ENCODE measurements at regions not wholly inside any gene's neighbourhood (a gene's known extent, or its start where the extent isn't known, plus 50 kb on each side); places are given as distances from the start of the nearest gene placed in this dataset.

DNA sequence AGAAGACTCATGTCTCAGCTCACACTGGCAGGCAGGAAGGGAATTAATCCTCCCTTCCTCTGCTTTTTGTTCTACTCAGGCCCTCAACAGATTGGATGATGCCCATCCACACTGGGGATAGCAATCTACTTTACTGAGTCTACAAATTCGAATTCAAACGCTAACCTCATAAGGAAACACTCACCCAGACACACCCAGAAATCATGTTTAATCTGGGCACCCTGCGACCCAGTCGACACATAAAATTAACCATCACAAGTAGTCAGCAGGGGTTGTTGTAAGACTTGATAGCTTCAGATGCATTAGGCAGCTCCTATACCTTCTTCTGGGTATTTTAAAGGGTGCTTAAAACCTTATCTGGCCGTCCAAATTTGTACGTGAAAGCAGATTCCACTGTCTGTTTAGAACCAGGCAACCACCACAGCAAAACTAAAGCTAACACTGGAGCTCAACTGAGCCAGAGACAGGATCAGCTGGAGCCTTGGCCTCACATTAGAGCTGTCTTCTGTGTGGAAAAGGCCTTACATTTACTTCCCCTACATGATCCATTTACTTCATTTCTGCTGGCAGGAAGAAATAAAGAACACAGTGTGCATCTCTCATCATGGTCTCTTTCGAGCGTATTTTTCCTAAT is 407.3 kb upstream of the PPP2R3A start:
- no peak for ATAC-seq
- TF ChIP-seq, protein P1, sequence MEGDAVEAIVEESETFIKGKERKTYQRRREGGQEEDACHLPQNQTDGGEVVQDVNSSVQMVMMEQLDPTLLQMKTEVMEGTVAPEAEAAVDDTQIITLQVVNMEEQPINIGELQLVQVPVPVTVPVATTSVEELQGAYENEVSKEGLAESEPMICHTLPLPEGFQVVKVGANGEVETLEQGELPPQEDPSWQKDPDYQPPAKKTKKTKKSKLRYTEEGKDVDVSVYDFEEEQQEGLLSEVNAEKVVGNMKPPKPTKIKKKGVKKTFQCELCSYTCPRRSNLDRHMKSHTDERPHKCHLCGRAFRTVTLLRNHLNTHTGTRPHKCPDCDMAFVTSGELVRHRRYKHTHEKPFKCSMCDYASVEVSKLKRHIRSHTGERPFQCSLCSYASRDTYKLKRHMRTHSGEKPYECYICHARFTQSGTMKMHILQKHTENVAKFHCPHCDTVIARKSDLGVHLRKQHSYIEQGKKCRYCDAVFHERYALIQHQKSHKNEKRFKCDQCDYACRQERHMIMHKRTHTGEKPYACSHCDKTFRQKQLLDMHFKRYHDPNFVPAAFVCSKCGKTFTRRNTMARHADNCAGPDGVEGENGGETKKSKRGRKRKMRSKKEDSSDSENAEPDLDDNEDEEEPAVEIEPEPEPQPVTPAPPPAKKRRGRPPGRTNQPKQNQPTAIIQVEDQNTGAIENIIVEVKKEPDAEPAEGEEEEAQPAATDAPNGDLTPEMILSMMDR (IDR thresholded peaks at IDR 0.05) = no peak
- no peak for TF ChIP-seq EP300 (IDR thresholded peaks at IDR 0.05)
- no peak for TF ChIP-seq POLR2AphosphoS5 (IDR thresholded peaks at IDR 0.05)
- TF ChIP-seq POLR2A (IDR thresholded peaks at IDR 0.05) = no peak
- Histone ChIP-seq H3K27me3 (no peaks in the 10 kb centered on the region), H3K9me3 (no peaks in the 10 kb centered on the region), H3K36me3 (no peaks in the 10 kb centered on the region), H3K27ac (no peak overlapping the region), H3K4me3 (no peak overlapping the region), H3K4me1 (no peaks in the 10 kb centered on the region)
- WGBS, 2 donors (ENCODE audit: low coverage in 1 of 2) = 72 to 83% methylated on average over 5 to 8 of the region's 8 CpGs

- no peak overlapping the region for H3K4me3 ChIP-seq
- ATAC-seq = no peak
- TF ChIP-seq POLR2AphosphoS5 (IDR thresholded peaks at IDR 0.05) (no peak), POLR2A (IDR thresholded peaks at IDR 0.05) (no peak)
- no peaks in the 10 kb centered on the region for H3K4me1 ChIP-seq
- H3K36me3 ChIP-seq = no peaks in the 10 kb centered on the region
- 10 to 50% methylated on average over 2 of the region's 2 CpGs for WGBS, 2 donors (ENCODE audit: low coverage in 1 of 2)
- H3K27me3 ChIP-seq = no peaks in the 10 kb centered on the region
- no peak overlapping the region for H3K27ac ChIP-seq
- no peaks in the 10 kb centered on the region for H3K9me3 ChIP-seq
Measured at GRCh38 chr3:135558906-135559305, 406.6 kb upstream of the PPP2R3A start.

GRCh38 chr3:135559802-135560201 is 405.7 kb upstream of the PPP2R3A start:
- H3K4me1 ChIP-seq = no peaks in the 10 kb centered on the region
- no peaks in the 10 kb centered on the region for H3K27me3 ChIP-seq
- H3K36me3 ChIP-seq = no peaks in the 10 kb centered on the region
- TF ChIP-seq POLR2A (IDR thresholded peaks at IDR 0.05) = no peak
- TF ChIP-seq, protein P1 (IDR thresholded peaks at IDR 0.05) = no peak
- TF ChIP-seq EP300 (IDR thresholded peaks at IDR 0.05) = no peak
- no peak for TF ChIP-seq POLR2AphosphoS5 (IDR thresholded peaks at IDR 0.05)
- H3K27ac ChIP-seq = no peak overlapping the region
- ATAC-seq = no peak
- H3K4me3 ChIP-seq = no peak overlapping the region
- no peaks in the 10 kb centered on the region for H3K9me3 ChIP-seq
- WGBS, 2 donors (ENCODE audit: low coverage in 1 of 2) = 100% methylated on average over 1 to 3 of the region's 5 CpGs

GRCh38 chr3:135560847-135561246 is 404.7 kb upstream of the PPP2R3A start:
- Histone ChIP-seq H3K27me3 (no peaks in the 10 kb centered on the region), H3K9me3 (no peaks in the 10 kb centered on the region), H3K4me3 (no peak overlapping the region), H3K36me3 (no peaks in the 10 kb centered on the region), H3K4me1 (no peaks in the 10 kb centered on the region), H3K27ac (no peak overlapping the region)
- no peak for TF ChIP-seq POLR2A (IDR thresholded peaks at IDR 0.05)
- no peak for TF ChIP-seq POLR2AphosphoS5 (IDR thresholded peaks at IDR 0.05)
- TF ChIP-seq, protein P1 (IDR thresholded peaks at IDR 0.05) = no peak
- TF ChIP-seq EP300 (IDR thresholded peaks at IDR 0.05) = no peak
- ATAC-seq = no peak
- WGBS, 2 donors (ENCODE audit: low coverage in 1 of 2) = 47 to 71% methylated on average over 4 of the region's 4 CpGs

- WGBS, 2 donors (ENCODE audit: low coverage in 1 of 2) = 60 to 79% methylated on average over 1 to 3 of the region's 4 CpGs
- H3K4me3 ChIP-seq = no peak overlapping the region
- no peaks in the 10 kb centered on the region for H3K36me3 ChIP-seq
- no peak overlapping the region for H3K27ac ChIP-seq
- H3K27me3 ChIP-seq = no peaks in the 10 kb centered on the region
- no peaks in the 10 kb centered on the region for H3K9me3 ChIP-seq
- H3K4me1 ChIP-seq = no peaks in the 10 kb centered on the region
- no peak for TF ChIP-seq POLR2AphosphoS5 (IDR thresholded peaks at IDR 0.05)
- TF ChIP-seq POLR2A (IDR thresholded peaks at IDR 0.05) = no peak
- TF ChIP-seq EP300 (IDR thresholded peaks at IDR 0.05) = no peak
- TF ChIP-seq, protein P1 (IDR thresholded peaks at IDR 0.05) = no peak
- ATAC-seq = no peak
Measured at GRCh38 chr3:135564696-135565095, 400.8 kb upstream of the PPP2R3A start.

Data from gastroesophageal sphincter (tissue), 4 donors.